ENCODE measurements at regions not wholly inside any gene's neighbourhood (a gene's known extent, or its start where the extent isn't known, plus 50 kb on each side); places are given as distances from the start of the nearest gene placed in this dataset.

DNA sequence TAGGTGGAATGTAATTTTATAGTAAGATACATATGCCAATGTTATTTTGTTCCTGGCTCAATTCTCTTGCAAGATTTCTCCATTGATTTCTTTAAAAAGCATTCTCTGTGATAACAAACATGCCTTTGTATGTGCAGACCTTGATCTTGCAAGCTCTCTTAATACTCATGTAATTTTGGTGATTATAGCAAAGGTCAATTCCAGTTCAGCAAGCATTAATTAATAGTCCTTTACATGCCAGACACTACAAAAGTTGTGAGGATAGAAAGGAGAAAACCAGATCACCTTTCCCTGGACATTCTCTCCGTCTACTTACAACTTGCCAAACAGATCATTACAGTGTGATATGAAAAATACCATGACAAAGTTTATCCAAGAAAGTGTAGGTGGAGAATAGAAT is 173.7 kb upstream of the DOK6 start:
- TF ChIP-seq, protein P1, sequence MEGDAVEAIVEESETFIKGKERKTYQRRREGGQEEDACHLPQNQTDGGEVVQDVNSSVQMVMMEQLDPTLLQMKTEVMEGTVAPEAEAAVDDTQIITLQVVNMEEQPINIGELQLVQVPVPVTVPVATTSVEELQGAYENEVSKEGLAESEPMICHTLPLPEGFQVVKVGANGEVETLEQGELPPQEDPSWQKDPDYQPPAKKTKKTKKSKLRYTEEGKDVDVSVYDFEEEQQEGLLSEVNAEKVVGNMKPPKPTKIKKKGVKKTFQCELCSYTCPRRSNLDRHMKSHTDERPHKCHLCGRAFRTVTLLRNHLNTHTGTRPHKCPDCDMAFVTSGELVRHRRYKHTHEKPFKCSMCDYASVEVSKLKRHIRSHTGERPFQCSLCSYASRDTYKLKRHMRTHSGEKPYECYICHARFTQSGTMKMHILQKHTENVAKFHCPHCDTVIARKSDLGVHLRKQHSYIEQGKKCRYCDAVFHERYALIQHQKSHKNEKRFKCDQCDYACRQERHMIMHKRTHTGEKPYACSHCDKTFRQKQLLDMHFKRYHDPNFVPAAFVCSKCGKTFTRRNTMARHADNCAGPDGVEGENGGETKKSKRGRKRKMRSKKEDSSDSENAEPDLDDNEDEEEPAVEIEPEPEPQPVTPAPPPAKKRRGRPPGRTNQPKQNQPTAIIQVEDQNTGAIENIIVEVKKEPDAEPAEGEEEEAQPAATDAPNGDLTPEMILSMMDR (IDR thresholded peaks at IDR 0.05; ENCODE audit: control extremely low read depth in 1 of 3, insufficient read depth in 1 of 3, low read depth in 1 of 3, low read length in 3 of 3): no peak
- TF ChIP-seq POLR2AphosphoS5 (IDR thresholded peaks at IDR 0.05; ENCODE audit: low read depth, low read length) (no peak), RAD21 (IDR thresholded peaks at IDR 0.05 in 1 of 2, conservative IDR thresholded peaks at IDR 0.05 in 1 of 2; ENCODE audit: low read depth in 2 of 2, low read length in 2 of 2) (no peak), EZH2 (IDR thresholded peaks at IDR 0.05; ENCODE audit: low read depth, low read length, severe bottlenecking) (no peak), CEBPB (IDR thresholded peaks at IDR 0.05; ENCODE audit: low read depth, low read length) (no peak), CTBP2 (IDR thresholded peaks at IDR 0.05; ENCODE audit: borderline replicate concordance, insufficient read depth, insufficient read length, low read length) (no peak), TAF1 (IDR thresholded peaks at IDR 0.05; ENCODE audit: low read depth, low read length) (no peak), TEAD4 (IDR thresholded peaks at IDR 0.05; ENCODE audit: low read depth, low read length) (no peak)

All from H1 (cell line).